DMS114 treated with DMSO at 0.1 percent for 48 hours (cell line): ENCODE measurements at regions not wholly inside any gene's neighbourhood (a gene's known extent, or its start where the extent isn't known, plus 50 kb on each side); places are given as distances from the start of the nearest gene placed in this dataset.

Experiments used
- DNase-seq: peaks from one replicate; lab custom pipeline; 2025; ENCODE audit not compliant: unreplicated experiment; lab: John Stamatoyannopoulos, UW

DNA sequence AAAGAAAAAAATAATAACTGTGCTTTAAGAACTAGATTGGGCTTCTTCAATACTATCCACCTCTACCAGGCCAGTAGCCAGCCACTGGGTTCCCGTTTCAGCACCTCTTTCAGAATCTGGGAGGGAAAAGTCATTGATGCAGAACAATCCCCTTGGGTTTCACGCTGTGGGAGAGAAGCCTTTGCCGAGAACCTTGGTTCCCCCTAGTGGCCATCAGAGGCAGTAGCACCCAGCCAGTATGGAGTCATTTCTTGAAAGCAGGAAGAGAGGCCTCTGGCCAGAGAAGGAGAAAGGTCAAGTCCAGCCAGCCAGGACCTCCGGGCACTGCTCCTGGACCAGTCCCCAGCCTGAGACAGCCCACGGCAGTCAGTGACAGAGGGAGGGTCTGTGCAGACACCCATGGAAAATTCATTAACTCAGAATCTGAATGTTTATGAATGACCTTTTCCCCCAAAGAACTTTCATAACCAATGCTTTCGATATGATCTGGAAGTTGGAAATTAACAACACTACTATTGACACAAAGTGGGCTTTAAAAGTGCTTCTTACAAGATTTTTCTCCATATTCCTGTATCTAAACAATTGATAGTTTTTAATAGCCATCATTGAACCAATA is 51.2 kb upstream of the CDH5 start:
- DNase-seq, result peak; percentile 82

GRCh38 chr16:66311306-66311705 is 55.2 kb upstream of the CDH5 start:
- DNase-seq, result no peak

GRCh38 chr16:66309215-66309807 is 57.2 kb upstream of the CDH5 start:
- DNase-seq, result no peak

DNA sequence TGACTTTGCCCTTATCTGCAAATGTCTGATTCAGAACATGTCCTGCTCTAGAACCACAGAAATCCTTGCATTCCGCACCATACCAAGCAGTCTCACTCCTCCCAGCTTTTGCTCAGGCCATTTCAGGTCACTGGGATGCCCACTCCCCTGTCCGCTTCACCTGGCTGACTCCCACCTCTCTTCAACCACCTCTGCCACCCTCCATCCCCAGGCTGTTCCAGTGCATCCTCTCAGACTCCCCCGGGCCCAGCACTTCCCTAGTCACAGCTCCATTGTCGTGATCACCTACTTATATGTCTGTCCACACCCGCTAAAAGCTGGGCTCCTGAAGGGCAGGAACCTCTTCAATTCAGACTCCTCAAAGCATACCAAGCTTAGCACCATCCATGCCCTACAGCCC is 58.4 kb upstream of the CDH5 start:
- no peak for DNase-seq

GRCh38 chr16:66306366-66307150 is 59.9 kb upstream of the CDH5 start:
- DNase-seq, result no peak

GRCh38 chr16:66304961-66305360 is 61.5 kb upstream of the CDH5 start:
- no peak for DNase-seq

- no peak for DNase-seq
Measured at GRCh38 chr16:66304151-66304550, 62.3 kb upstream of the CDH5 start.

DNA sequence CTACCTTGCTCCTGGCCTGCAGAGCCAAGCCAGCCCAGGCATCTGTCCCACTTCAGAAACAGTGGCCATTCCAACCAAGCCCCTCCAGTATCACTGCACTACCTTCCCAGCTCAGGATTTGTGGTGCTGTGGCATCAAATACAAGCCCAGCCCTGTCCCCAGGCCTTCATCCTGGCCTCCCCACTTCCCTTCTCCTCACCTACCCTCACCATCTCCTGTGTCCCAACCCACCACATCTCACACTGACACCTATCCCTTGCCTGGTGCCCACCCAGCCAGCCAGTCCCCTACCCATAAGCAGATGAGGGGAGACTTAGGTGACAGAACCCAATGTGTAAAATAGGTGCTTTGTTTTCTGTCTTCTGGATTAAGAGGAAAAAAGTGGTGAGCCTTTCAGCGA is 66.0 kb upstream of the CDH5 start:
- no peak for DNase-seq

DNA sequence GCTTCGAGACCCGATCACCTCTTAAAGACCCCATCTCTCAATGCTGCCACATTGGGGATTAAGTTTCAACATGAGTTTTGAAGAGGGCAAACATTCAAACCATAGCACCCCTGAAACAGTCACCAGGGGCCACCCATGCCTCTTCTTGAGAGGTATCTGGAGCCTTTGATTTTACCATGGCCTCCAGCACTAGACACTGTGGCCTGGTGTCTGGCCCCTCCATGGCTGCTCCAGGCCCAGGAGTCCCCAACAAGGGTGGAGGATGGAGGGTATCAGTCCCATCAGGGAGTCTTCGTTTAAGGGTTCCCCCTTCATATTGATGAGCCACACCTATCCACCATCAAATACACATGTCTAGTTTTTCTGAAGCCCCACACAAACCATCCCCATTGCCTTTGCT is 66.5 kb upstream of the CDH5 start:
- DNase-seq, result no peak

GRCh38 chr16:66299349-66299748 is 67.1 kb upstream of the CDH5 start:
- DNase-seq, result no peak

DNA sequence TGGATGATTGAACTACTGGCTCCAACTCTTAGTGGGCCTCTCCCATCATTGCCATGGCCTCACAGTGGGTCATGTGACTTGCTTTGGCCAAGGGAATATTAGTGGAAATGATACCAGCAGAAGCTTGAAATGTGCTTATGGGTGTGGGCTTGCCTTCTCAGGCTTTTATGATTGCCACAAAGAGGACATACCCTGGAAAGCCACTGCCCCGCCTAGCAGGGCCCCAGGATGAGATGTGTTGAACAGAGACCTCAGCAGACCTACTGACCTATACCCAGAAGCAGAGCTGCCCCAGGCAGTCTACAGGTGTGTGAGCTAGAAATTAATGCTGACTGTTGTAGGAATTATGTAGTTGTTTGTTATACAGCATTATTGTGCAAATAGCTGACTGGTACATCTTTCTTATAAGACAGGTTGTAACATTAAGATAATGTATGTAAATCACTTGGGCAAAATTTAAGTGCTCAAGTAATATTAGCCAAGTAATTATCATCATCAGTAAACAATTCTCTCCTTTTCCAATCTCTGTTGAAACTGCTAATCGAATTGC is 67.8 kb upstream of the CDH5 start:
- no peak for DNase-seq

- DNase-seq, result no peak
Measured at GRCh38 chr16:66298006-66298405, 68.5 kb upstream of the CDH5 start.

DNA sequence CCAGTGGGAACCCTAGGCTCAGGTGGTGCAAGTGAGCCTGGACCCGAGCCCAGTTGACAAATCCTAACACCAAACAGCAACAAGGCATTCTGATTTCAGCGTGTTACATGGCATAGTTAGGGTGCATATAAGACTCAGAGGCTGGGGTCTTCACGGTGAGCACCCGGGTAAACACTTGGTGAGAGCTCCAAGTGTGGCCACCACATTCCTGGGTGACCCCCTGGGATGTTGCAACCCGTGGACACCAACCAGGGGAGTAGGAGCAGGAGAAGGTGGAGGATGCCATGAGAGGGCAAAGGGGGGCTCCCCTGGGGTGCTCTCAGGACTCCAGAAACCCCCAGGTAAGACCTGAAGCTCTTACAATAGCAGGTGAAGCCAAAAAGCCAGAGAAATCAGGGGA is 69.9 kb upstream of the CDH5 start:
- DNase-seq, result no peak

DNA sequence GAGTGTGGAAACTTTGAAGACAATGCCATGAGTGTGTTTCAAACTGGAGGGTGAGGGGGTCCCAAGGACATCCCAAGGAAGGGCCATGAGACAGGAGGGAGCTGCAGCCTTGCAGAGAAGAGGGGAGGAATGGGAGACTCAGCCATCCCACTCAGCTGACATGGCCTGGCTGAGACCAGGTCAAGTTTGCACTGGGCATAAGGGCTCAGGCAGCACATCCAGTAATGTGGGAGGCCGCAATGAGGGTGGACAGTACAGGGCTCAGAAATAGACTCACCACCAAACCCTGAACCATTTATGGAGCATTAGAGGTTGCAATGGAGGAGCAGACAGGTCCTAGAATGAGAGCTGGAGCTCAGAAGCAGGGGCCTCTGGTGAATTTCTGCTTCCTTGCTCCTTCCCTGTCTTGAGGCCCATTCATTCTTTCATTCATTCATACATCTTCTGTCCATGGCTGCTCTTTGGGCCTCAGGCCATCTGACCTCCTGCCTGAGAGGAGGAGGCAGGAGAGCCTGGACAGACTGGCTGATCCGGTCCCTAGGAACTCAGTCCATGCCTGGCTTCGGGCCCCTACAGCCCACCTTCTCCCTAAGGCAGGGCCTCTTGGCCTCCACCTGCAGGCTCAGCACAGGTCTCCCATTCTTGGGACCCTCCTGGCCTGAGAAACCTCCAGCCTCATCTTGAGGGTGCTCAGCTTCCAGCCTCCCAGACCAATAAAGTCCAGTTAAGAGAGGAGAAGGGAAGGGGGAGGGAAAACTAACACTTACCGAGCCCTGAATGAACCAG is 70.5 kb upstream of the CDH5 start:
- no peak for DNase-seq

DNA sequence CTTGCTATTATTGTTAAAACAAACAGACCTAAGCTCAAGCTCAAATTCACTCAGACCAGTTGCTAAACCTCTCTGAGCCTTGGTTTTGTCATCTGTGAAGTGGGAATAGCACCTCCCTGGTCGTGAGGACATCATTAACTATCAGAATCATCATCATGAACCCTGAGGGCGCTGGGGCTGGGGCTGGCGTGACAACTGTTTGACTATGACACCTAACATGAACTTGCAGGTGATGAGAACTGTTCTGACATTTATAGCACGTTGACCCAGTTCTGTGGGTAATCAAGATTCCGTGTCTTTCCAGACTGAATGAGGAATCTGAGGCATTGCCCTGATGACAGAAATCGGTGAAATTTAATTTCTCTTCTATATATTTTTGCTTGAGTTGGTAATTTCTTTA is 71.3 kb upstream of the CDH5 start:
- no peak for DNase-seq

- DNase-seq, result no peak
Measured at GRCh38 chr16:66294507-66294906, 72.0 kb upstream of the CDH5 start.

DNA sequence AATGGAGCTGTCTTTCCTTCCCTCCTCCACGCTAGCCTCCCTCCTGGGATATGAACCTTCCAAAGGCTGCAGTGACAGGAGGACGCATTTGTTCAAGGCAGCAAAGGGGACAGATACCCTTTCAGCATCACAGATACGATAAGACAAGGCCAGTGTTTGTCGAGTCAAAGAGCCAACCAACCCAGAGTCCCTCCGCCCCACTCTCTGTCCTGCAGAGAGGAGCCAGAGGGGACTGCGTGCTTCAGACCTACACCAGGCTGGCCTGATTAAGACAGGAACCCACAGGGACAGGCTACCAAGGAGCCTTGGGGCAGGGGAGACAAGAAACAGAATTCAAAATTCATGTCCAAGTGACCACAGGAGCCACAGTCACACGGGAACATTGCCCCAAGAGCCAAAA is 72.6 kb upstream of the CDH5 start:
- no peak for DNase-seq

- no peak for DNase-seq
Measured at GRCh38 chr16:66293207-66293735, 73.2 kb upstream of the CDH5 start.

GRCh38 chr16:66292241-66292935 is 74.1 kb upstream of the CDH5 start:
- DNase-seq, result no peak

DNA sequence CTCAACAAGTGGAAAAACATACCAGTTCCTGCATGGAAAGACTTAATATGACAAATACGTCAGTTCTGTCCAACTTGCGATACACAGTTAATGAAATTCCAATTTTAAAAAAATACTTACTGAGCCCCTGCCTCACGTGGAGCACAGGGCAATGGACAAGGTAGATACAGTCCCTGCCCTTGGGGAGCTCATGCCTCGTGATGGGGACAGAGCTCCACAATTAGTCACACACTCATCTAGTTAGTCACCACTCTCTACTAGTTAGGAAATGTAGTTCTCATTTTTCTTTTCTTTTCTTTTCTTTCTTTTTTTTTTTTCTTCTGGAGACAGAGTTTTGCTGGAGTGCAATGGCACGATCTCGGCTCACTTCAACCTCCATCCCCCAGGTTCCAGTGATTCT is 74.7 kb upstream of the CDH5 start:
- no peak for DNase-seq

- DNase-seq, result no peak
Measured at GRCh38 chr16:66290431-66290830, 76.1 kb upstream of the CDH5 start.
